CD4-positive, alpha-beta T cell treated with Interleukin-12 subunit alpha and Interleukin-12 subunit beta, for 1 hour (primary cell): ENCODE measurements at regions not wholly inside any gene's neighbourhood (a gene's known extent, or its start where the extent isn't known, plus 50 kb on each side); places are given as distances from the start of the nearest gene placed in this dataset.

Source experiments
- DNase-seq: peaks from one replicate; pipeline ENCODE4 v3.0.0-alpha.2; 2020

GRCh38 chr10:128958834-128959690 is 508.0 kb upstream of the MGMT start:
- no peak for DNase-seq

GRCh38 chr10:128959746-128960145 is 507.3 kb upstream of the MGMT start:
- no peak for DNase-seq

GRCh38 chr10:128960517-128960916 is 506.5 kb upstream of the MGMT start:
- no peak for DNase-seq

GRCh38 chr10:128962182-128962581 is 504.9 kb upstream of the MGMT start:
- DNase-seq = no peak

- no peak for DNase-seq
These were observed 503.6 kb upstream of the MGMT start for GRCh38 chr10:128963211-128964099.

- no peak for DNase-seq
These were observed 503.0 kb upstream of the MGMT start for GRCh38 chr10:128964100-128964403.

- DNase-seq = no peak
These were observed 498.9 kb upstream of the MGMT start for GRCh38 chr10:128967980-128968756.

- no peak for DNase-seq
These were observed 497.5 kb upstream of the MGMT start for GRCh38 chr10:128969551-128969950.

GRCh38 chr10:128971374-128972035 is 495.5 kb upstream of the MGMT start:
- no peak for DNase-seq

GRCh38 chr10:128972036-128972405 is 495.0 kb upstream of the MGMT start:
- DNase-seq = no peak

GRCh38 chr10:128973221-128973620 is 493.8 kb upstream of the MGMT start:
- no peak for DNase-seq

- DNase-seq = no peak
These were observed 490.2 kb upstream of the MGMT start for GRCh38 chr10:128976856-128977255.

GRCh38 chr10:128978211-128978610 is 488.8 kb upstream of the MGMT start:
- DNase-seq = no peak

GRCh38 chr10:128979405-128979804 is 487.6 kb upstream of the MGMT start:
- DNase-seq = no peak

- DNase-seq = no peak
These were observed 485.8 kb upstream of the MGMT start for GRCh38 chr10:128981251-128981650.

GRCh38 chr10:128981881-128982615 is 485.0 kb upstream of the MGMT start:
- DNase-seq = no peak

- DNase-seq = no peak
These were observed 484.5 kb upstream of the MGMT start for GRCh38 chr10:128982616-128982915.

- DNase-seq = no peak
These were observed 482.0 kb upstream of the MGMT start for GRCh38 chr10:128985036-128985435.

- no peak for DNase-seq
These were observed 476.1 kb upstream of the MGMT start for GRCh38 chr10:128990986-128991385.

GRCh38 chr10:128992770-128993169 is 474.3 kb upstream of the MGMT start:
- DNase-seq = no peak

GRCh38 chr10:128993443-128993842 is 473.6 kb upstream of the MGMT start:
- no peak for DNase-seq

- DNase-seq = no peak
These were observed 473.0 kb upstream of the MGMT start for GRCh38 chr10:128993911-128994538.
